ENCODE measurements at regions not wholly inside any gene's neighbourhood (a gene's known extent, or its start where the extent isn't known, plus 50 kb on each side); places are given as distances from the start of the nearest gene placed in this dataset.
"Not testable (repeated sequence)": the region's sequence is repeated elsewhere in the genome, so short reads cannot be mapped to it uniquely, and the experiment has no call there.

DNA sequence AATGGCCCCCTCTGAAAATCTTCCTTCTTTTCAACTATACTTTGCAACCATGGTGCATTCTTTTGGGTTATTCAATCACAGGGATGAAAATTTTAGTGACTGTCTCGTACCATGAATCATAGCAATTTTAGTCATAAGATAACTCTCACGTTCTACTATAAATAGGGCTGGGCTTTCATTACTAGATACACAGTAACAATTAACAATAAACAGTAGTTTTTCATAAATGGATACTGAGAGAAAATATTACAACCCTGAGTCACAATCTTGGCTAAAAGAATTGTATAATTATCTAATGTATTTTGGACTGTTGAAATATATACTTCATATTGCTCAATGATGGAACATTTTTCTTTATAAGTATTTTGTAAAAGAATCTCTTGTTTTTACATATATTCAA lies 96.1 kb downstream of the TEX35 start:
- DNase-seq = no peak

DNA sequence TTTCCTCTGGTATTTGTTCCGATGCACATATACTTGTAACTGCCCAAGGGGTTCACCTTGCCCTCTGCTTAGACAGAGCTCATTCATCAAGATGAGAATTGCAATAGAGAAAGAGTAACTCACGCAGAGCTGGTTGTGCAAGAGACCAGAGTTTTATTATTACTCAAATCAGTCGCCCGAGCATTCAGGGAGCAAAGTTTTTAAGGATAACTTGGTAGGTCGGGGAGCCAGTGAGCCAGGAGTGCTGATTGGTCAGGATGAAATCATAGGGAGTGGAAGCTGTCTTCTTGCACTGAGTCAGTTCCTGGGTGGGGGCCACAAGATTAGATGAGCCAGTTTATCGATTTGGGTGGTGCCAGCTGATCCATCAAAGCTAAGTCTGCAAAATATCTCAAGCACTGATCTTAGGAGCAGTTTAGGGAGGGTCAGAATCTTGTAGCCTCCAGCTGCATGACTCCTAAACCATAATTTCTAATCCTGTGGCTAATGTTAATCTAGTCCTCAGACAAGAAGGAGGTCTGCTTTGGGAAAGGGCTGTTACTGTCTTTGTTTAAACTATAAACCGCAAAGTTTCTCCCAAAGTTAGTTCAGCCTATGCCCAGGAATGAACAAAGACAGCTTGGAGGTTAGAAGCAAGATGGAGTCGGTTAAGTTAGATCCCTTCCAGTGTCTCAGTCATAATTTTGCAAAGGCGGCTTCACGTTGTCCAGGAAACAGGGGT lies 97.9 kb downstream of the TEX35 start:
- not testable (repeated sequence) for DNase-seq

DNA sequence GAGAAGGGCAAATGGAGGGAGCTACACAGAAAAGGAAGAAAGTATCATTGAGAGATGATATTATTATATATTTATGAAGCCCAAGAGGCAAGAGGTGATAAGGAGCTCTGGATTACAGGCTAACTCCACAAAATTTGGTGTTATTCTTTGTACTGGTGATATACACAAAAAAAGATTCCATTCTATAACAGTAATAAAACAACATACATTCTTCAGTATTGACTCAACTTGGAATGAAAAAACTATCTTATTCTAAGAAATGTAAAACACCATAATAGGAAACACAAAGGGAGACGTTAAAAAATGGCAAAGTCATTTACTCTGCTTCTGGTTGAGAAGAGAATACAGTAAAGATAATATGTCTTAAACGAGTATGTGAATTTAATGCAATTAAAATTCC lies 99.4 kb downstream of the TEX35 start:
- DNase-seq = no peak

DNA sequence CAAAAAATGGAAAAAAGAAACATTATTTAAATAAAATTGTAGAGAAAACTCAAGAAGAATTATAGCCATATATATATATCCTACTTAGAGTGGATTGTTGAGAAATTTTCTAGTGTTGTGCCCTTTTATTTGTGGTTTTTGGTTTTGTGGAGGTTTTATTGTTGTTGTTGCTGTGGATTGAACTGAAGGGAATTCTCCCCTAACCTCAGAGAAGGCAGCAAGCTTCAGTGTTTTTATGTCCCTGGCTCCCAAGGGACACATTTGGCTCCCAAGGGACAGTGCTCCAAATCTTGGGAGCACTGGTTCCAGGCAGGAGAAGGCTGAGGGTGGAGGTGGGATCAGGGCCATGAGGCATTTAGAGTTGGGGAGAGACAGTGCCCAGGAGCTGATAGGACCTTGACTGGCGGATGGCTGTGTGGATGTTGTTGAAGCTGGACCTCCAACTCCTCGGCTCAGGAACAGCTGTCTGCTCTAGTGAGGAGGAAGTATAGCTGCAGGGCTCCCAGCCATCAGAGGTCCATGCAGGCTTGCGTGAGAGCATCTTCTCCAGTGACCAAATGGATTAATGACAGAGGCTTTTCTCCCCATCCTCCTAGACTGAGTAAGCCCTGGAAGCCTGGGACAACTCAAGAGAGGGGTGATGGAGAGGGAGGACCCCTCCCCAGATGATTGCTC lies 100.5 kb downstream of the TEX35 start:
- DNase-seq = no peak

DNA sequence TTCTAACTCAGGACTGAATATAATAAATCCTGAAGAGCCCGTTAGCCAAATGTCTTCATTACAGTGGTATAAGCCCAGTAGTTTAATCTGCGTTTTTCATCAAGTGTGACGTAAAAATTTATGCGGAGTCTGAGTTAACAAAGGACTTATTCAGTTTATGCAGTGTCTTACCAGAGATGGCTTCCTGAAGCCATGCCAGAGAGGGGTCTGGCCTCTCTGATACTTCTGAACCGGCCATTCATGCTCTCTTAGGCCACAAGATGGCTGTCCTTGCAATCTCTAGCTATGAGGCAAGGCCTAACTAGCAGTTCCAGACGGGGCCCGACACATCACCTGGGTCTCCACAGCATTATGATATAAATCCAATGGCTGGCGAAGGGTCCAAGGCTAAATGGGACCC lies 101.4 kb downstream of the TEX35 start:
- no peak for DNase-seq

DNA sequence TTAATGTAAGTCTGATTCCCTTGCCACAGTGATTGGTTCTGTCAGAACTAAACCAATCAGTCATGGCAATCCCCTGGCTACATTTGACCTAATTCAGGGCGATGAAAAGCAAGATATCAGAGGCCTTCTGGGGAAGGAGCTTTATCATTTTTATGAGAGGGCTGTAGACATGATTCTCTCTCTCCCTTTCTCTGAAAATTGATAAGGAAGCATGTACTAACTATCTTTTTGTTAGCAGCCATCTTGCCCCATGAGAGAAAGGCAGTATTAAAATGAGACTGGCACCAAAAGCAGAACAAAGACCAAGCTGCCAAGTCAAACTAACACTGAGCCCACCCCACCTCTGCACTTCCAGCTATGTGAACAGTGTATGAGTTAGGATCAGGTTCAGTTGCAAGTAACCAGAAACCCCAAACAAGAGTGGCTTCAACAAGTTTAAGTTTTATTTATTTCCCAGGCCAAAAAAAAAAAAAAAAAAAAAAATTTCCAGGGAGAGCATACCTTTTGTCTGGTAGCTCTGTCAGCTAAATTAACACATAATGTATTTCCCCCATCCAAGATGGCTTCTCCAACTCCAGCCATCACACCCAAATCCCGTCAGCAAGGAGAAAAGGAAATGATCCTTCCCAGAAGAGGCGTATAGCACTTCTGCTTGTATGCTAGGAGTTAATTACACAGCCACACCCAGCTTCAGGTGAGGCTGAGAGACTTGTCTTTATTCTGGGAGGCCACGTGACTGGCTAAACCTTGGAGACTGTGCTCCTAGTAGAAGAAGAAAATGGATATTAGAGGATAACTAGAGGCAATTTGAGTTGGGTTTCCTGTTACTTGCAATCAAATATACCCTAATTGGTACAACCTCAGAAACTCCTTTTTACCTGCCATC lies 105.8 kb upstream of the RALGPS2 start:
- no peak for DNase-seq

DNA sequence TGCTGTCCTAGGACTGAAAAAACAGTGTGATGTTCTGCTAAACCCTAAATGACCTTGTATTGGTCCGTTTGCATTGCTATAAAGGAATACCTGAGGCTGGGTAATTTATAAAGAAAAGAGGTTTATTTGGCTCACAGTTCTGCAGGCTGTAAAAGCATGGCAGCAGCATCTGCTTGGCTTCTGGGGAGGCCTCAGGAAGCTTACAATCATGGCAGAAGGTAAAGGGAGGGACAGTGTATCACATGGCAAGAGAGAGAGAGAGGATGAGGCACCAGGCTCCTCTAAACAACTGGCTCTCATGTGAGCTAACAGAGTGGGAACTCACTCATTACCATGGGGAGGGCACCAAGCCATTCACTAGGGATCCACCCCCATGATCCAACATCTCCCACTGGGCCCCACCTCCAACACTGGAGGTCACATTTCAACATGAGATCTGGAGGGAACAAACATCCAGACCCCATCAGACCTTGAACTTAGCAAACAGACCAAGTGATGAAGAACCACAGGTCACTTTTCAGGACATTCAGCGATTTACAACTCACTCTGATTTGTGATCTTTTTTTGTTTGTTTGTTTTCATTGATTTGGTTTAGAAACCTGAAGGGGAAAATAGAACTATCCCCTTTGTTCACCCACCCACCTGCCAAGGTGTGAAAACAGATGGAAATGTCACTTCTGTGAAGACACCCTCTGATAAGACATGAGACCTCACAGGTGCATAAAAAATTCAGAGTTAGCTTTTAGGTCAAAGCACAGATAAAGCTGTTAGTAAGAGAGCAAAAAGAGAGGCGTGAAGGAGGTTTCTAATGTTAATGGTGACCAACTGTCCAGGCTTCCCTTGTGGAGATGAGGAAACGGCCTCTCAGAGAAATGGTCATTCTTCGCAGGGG lies 104.2 kb upstream of the RALGPS2 start:
- no peak for DNase-seq

DNA sequence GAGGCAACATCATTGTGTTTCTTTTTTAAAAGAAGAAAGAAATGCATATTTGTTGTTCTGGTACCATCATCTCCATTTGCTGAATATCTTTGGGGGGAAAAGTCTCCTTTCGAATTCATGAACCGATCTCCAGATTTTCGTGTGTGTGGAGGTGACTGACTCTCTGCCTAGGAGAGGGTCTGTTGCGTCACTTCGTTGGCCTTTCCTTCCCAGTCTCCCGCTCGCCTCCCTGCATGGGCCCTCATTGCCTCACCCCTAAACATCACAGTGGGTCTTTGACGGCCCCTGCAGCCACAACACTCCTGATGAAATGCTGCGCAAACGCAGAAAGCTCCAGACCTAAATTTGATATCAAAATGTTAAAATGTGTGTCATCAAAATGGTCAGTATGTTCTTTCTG lies 103.2 kb upstream of the RALGPS2 start:
- no peak for DNase-seq

DNA sequence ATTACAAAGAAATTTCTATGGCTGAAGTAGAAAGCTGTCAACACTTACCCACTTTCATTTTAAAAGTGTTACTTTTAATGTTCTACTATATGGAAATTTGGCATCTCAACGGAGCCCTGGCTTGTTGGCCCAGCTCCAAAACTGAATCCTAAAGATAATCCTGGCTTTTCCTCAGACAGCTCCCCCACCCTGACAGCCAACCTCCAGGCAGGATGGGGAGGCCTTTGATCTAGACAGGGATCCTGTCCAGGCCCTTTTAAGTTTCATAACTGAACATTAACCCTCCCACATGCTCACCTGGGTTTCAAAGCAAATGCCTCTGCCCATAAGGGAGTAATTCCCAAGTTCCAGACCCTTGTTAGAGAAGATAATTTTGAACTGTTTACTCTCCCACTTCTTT lies 99.3 kb upstream of the RALGPS2 start:
- no peak for DNase-seq

DNA sequence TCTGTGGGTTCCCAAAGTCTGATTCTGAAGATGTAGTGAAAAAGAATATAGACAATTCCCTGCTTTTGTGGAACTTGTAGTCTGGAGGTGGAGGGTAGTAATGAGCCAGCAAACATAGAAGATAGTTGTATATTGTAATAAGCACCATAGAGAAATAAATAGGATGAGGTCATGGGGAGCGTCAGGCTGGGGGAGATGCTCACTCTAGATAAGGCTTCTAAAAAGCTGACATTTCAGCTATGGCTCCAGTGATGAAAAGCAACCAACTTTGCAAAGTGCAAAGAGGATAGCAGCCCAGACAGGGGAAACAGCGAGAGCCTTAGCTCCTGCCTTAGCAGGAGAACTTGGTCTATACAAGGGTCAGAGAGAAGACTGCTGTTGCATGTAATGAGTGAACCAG lies 98.0 kb upstream of the RALGPS2 start:
- no peak for DNase-seq

DNA sequence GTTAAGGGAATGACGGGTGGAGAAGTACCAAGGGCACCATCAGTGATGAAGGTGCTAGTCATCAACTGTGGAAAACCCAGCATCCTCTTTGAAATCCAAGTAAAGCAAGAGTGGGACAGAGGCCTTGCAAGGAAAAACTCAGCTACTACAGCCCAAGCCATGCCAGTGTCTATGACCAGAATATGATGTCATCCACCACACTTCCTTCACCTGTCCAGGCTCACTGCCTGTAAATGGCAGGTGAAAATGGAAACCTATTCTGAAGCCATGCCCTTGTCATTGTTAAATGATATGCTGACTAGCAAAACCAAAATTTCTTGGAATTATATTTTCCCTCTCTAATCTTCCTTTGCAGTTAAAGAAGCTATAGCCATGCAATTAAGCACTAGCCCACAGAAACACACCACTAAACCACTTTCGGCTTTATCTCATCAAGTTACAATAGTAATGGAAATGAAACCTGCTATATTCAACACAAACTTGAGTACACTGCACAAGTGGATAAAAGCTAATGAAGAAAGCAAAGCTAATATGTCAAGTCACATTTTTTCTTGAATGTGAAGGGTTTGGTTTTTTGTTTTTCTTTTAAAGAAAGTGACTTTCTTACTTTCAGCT lies 96.3 kb upstream of the RALGPS2 start:
- DNase-seq = no peak

DNA sequence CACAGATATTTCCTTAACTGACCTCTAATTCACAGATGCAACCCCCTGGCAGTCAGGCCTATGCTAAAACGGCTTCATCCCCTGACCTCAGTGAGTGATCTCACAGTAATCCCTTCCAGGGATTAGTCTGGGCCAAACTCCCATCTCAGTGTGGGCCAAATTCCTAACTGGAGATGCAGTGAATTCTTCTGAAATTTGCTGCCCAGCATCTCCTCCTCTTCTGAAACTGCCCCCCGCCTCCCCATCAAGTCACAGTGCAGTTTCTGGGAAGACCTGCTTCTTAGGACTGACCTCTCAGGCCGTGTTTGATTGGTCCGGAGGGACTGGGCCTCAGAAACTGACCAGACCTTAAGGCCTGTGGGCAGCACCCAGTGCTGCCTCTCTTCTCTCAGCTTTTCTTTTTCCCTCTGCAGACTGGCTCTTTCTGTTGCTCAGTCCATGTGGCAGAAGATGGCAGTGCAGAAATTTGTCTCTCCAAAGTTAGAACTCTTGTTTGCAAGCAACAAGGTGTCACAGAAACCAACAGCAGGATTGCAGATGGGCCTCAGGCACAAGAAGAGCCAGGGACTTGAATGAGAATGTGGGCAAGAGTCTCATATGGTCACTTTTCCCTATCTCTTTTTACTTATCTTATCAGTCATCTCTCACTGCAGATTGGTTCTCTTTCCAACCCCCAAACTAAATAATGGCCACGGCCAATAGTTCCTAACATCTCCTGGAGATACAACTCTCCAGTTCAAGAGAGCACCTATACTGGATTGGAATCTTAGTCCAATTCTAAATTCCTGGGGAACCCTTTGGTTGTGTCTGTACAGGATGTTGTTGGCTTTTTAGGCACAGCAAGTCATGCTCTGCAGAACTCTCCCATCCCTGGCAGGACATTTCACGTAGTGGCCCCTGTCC lies 95.5 kb upstream of the RALGPS2 start:
- no peak for DNase-seq

DNA sequence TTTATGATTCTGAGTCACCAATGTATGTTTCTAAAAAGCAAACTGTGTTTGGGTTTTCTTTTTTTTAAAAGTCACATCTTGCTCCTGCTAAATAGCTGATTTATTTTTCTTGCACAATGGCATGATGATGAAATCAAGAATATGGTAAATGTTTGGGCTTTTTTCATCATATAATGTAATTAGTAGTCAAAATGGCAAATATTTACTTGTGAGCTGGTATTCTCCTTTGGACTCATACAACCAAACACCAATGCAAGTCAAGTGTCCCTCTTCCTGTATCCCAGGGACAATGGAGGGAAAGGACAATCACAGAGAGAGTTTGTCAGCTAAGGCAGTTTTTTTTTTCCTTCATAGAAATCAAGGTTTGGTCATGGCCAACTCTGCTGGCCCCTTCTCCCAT lies 94.6 kb upstream of the RALGPS2 start:
- no peak for DNase-seq

DNA sequence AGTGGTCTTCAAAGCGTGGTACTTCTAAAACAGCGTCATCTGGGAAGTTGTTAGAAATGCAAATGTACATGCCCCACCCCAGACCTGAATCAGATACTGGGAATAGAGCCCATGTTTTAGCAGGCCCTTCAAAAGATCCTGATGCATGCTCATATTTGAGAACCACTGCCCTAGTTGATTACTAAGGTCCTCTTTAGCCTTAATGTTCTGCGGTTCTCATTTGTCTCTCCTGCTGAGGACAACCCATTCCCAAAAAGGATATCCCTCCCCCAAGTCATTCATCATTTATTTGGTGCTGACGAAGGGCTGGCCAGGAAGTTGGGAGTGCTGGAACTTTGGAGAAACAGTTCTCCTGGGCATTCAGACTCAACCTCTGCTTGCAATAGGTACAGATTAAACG lies 92.4 kb upstream of the RALGPS2 start:
- no peak for DNase-seq

DNA sequence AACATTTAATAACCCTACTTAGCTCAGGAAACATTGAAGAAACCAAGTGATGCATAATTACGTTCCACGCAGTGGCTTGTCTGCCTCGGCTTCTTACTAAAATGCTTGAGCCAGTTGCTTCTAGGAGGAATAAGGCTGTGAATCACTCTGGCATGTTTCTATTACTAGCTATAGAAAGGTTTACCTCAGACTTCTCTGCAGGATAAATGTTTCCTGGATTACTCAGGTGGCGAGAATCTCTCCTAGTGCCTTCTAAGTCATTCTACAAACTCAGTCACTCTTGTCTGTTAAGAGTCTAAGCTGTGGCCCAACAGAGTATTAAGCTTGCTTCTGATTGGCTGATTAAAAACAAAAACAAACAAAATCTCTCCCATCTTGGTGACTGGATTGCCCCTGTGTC lies 92.0 kb upstream of the RALGPS2 start:
- DNase-seq = no peak

DNA sequence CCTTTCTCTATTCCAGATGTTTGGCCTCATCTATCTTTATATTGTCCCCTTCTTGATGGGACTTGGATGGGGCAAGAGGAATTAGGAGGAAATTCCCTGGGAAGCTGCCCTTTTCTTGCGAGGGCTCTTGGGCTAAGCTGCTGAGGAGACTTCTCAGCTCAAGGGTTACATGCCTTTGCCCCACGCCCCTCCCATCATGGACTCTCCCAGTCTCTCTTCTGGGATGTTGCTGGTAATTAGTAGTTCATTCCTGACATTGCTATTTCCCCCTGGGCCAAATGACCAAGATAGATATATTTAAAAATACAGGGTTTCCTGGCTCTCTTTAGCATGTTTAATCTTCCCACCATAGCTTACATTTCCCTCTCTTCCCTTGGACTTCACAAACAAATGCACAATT lies 90.6 kb upstream of the RALGPS2 start:
- DNase-seq = no peak

DNA sequence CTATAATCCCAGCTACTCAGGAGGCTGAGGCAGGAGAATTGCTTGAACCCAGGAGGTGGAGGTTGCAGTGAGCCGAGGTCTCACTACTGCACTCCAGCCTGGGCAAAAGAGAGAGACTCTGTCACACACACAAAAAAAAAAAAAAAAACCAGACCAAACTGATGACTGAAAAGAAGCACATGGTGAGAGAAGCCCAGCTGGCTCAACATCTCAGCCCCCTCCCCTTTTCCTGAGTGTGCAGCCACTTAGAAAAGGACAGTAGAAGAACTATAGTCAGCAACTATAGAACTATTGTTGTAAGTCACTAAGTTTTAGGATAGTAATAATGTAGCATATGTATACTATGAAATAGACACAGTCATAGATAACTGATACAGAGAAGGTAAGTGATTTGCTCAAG lies 87.2 kb upstream of the RALGPS2 start:
- no peak for DNase-seq

DNA sequence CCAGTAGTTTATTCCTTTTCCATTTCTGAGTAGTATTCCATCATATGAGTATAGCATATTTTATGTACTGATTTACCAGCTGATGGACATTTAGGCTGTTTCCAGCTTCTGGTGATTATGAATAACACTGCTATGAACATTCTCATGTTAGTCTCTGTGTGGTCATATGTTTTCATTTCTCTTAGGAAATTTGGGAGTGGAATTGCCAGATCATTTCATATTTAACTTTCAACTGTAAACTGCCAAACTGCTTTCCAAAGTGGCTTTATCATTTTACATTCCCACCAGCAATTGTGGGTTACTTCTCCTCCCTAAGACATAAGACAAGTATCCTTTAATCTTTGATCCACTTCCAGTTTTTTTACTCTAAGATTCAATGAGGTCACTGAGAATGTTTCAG lies 85.7 kb upstream of the RALGPS2 start:
- no peak for DNase-seq

DNA sequence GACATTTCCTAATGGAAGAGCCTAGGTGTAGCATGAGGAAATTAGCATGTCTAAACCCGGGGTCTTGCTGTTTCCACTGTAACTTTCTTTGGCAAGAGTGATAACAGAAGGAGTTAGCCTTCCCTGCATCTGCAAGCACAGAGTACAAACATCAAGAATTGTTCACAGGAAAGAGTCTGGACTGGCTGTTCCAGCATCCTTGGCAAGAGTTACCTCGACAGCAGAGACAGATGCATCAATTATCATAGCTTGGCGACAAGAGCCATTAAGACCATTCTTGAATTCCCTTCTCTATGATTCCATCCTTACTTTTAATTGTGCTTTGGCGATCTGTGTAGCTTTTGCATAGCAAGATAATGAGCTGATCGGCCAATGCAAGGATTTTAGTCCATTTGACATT lies 82.8 kb upstream of the RALGPS2 start:
- DNase-seq = no peak

DNA sequence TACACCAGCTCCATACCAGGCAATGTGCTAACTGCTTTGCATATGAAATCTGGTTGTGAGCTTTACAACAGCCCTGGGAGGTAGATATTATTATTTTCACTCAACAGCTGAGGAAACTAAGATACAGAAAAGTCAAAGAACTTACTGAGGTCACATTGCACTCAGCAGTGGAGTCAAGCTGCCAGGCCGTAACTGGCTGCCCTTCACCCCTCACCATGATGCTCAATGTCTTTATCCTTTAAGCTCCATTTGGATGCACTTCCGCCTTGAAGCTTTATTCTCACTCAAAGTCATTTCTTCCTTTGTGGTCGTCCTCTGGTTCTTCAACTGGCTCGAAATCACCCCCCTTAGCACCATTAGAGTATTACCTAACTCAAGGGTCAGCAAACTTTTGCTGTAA lies 81.7 kb upstream of the RALGPS2 start:
- no peak for DNase-seq

DNA sequence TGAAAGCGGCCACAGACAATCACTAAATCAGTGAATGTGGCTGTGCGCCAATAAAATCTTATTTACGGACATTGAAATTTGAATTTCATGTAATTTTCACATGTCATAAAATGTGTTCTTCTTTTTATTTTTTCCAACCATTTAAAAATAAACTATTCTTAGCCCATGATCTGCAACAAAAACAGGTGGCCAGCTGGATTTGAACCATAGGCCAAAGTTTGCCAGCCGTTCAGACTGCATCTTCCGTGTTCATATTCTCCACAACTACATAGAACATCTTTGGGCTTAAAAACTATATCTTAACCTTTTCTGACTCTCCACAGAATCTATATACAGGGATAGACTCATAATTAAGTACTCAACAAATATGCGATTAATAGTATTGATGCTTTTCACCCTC lies 81.2 kb upstream of the RALGPS2 start:
- no peak for DNase-seq

All from bone marrow (tissue), 2 donors.